Breast epithelium (tissue), 4 donors: ENCODE measurements at regions not wholly inside any gene's neighbourhood (a gene's known extent, or its start where the extent isn't known, plus 50 kb on each side); places are given as distances from the start of the nearest gene placed in this dataset.
A peak's percentile ranks its signal among the peaks of the same experiment; 100 is the strongest.

Experiments
- DNase-seq, 2 donors: peaks; one replicate each; pipeline ENCODE4 v3.0.0-alpha.2; 2019; ENCODE audit warnings: low spot score in 2 of 2
- H3K27ac ChIP-seq, 2 donors: fragments of 200-600 bp; sonication (generic) in 1 of 2; one replicate each; pipeline ENCODE4 v1.5.1; 2016 to 2019; ENCODE audit warnings: mild to moderate bottlenecking in 1 of 2
- H3K27me3 ChIP-seq, 2 donors: fragments of 200-600 bp; sonication (generic) in 1 of 2; one replicate each; pipeline versions ENCODE4 v1.5.1 to v1.6.0; 2017 to 2019; ENCODE audit warnings: control low read depth in 1 of 2, mild to moderate bottlenecking in 1 of 2
- H3K36me3 ChIP-seq: fragments of 200-600 bp; one replicate; pipeline ENCODE4 v1.5.1; 2019
- H3K4me1 ChIP-seq, 2 donors: fragments of 200-600 bp; sonication (generic); one replicate each; pipeline ENCODE4 v1.5.1; 2016 to 2019; ENCODE audit warnings: control low read depth in 1 of 2
- H3K4me3 ChIP-seq, 3 donors: fragments of 200-600 bp; sonication (generic); 1 replicate in 2 of 3; 2 replicates in 1 of 3; pipeline ENCODE4 v1.5.1; 2016 to 2019; ENCODE audit warnings: mild to moderate bottlenecking in 3 of 3, moderate library complexity in 2 of 3
- H3K9me3 ChIP-seq, 2 donors: fragments of 200-600 bp; sonication (generic) in 1 of 2; one replicate each; pipeline ENCODE4 v1.5.1; 2016 to 2019; ENCODE audit warnings: control low read depth in 1 of 2
- CTCF ChIP-seq, 3 donors: fragments of 450-650 bp; IDR thresholded peaks; one replicate each; pipeline ENCODE4 v1.5.1; 2016 to 2017; ENCODE audit warnings: antibody characterized with exemption in 3 of 3, mild to moderate bottlenecking in 3 of 3, moderate library complexity in 3 of 3
- POLR2A ChIP-seq: fragments of 450-650 bp; IDR thresholded peaks from one replicate; pipeline ENCODE4 v1.6.1; 2016; ENCODE audit warnings: antibody characterized with exemption, mild to moderate bottlenecking, moderate library complexity
- POLR2AphosphoS5 ChIP-seq, 3 donors: sonication (generic); formaldehyde crosslinking; IDR thresholded peaks; one replicate each; pipeline ENCODE4 v1.6.1; 2017; ENCODE audit warnings: antibody characterized with exemption in 3 of 3
- intact Hi-C: fragments of 100-400 bp; cut with DNase I; formaldehyde crosslinking; loops from one replicate; pipeline ENCODE4 v1.15.1; 2023; ENCODE audit warnings: low total_unique reads

DNA sequence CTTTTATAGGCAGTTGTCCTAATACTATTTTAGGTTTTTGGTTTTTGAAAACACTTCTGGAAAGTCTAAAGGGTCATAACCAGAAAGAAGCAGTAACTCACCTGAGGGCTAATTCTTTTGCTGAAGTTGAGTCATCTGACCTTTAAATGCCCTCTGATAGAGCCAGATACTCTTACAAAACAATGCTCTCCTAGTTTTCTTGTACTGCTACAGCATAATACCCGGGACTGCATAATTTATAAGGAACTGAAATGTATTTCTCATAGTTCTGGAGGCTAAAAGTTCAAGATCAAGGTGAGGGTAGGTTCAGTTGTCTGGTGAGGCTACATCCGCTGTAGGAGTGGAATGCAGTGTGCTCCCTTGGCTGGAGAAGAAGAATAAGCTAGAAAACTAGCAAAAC, 670.3 kb downstream of the TLE4 start:
- no peaks in the 10 kb centered on the region for H3K27me3 ChIP-seq
- no peaks in the 10 kb centered on the region for H3K9me3 ChIP-seq
- H3K27ac ChIP-seq = peak overlapping the region; percentile 73 to 80
- no peaks in the 10 kb centered on the region for H3K36me3 ChIP-seq
- H3K4me3 ChIP-seq = no peak overlapping the region
- TF ChIP-seq POLR2AphosphoS5 (IDR thresholded peaks at IDR 0.05) (no peak), CTCF (IDR thresholded peaks at IDR 0.05) (no peak), POLR2A (no peak)
- DNase-seq = no peak
- peaks cover 0 to 5% of the 10 kb centered on the region in 2 donors for H3K4me1 ChIP-seq
- intact Hi-C loops = no loop called here

GRCh38 chr9:80235752-80236151, 664.0 kb downstream of the TLE4 start:
- no peak overlapping the region for H3K27ac ChIP-seq
- H3K4me1 ChIP-seq = no peaks in the 10 kb centered on the region
- DNase-seq = no peak
- H3K9me3 ChIP-seq = no peaks in the 10 kb centered on the region
- H3K27me3 ChIP-seq = no peaks in the 10 kb centered on the region
- H3K36me3 ChIP-seq = no peaks in the 10 kb centered on the region
- H3K4me3 ChIP-seq = no peak overlapping the region
- intact Hi-C loops = loop anchor here (5.0 kb wide), 1 partner anchor 148 kb away; no protein-coding TSS in a partner anchor
- TF ChIP-seq POLR2AphosphoS5 (IDR thresholded peaks at IDR 0.05) (no peak), CTCF (IDR thresholded peaks at IDR 0.05) (no peak), POLR2A (no peak)

DNA sequence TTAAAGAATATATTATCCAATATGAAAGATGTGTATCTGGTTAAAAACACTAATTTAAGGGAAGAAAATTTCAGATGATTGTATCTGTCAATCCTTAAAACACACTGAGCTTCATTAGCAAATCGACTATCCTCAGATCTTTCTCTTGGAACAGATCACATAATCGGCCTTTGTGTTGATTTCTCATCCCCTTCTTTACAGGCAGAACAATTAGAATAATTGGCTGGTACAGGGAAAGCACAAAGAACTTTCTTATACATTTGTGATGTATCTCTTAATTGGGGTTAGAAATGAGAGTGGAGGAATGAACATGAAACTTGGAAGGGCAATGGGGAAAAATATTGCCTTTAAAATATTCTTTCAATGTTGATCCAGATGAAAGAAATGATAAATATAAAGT, 662.1 kb downstream of the TLE4 start:
- no peak for DNase-seq
- no peak overlapping the region for H3K4me3 ChIP-seq
- no peak for TF ChIP-seq CTCF (IDR thresholded peaks at IDR 0.05)
- no peak for TF ChIP-seq POLR2A
- no peak for TF ChIP-seq POLR2AphosphoS5 (IDR thresholded peaks at IDR 0.05)
- intact Hi-C loops = no loop called here
- H3K4me1 ChIP-seq = no peaks in the 10 kb centered on the region
- no peak overlapping the region for H3K27ac ChIP-seq
- H3K36me3 ChIP-seq = no peaks in the 10 kb centered on the region
- no peaks in the 10 kb centered on the region for H3K27me3 ChIP-seq
- peaks cover 0 to 1% of the 10 kb centered on the region in 2 donors for H3K9me3 ChIP-seq

GRCh38 chr9:80233102-80233843, 661.5 kb downstream of the TLE4 start:
- DNase-seq = no peak
- H3K27me3 ChIP-seq = no peaks in the 10 kb centered on the region
- H3K36me3 ChIP-seq = no peaks in the 10 kb centered on the region
- TF ChIP-seq POLR2AphosphoS5 (IDR thresholded peaks at IDR 0.05) = no peak
- no peak for TF ChIP-seq CTCF (IDR thresholded peaks at IDR 0.05)
- no peak for TF ChIP-seq POLR2A
- no peaks in the 10 kb centered on the region for H3K4me1 ChIP-seq
- H3K27ac ChIP-seq = no peak overlapping the region
- intact Hi-C loops = no loop called here
- no peak overlapping the region for H3K4me3 ChIP-seq
- H3K9me3 ChIP-seq = peaks cover 0 to 3% of the 10 kb centered on the region in 2 donors

- peaks cover 3 to 6% of the 10 kb centered on the region in 2 donors for H3K9me3 ChIP-seq
- H3K27ac ChIP-seq = no peak overlapping the region
- DNase-seq = no peak
- intact Hi-C loops = no loop called here
- TF ChIP-seq POLR2A (no peak), POLR2AphosphoS5 (IDR thresholded peaks at IDR 0.05) (no peak), CTCF (IDR thresholded peaks at IDR 0.05) (no peak)
- H3K4me3 ChIP-seq = no peak overlapping the region
- no peaks in the 10 kb centered on the region for H3K36me3 ChIP-seq
- H3K27me3 ChIP-seq = no peaks in the 10 kb centered on the region
- H3K4me1 ChIP-seq = no peaks in the 10 kb centered on the region
These were observed 659.8 kb downstream of the TLE4 start for GRCh38 chr9:80231318-80232236.
